RWPE2 (cell line): ENCODE measurements at regions not wholly inside any gene's neighbourhood (a gene's known extent, or its start where the extent isn't known, plus 50 kb on each side); places are given as distances from the start of the nearest gene placed in this dataset.
A peak's percentile ranks its signal among the peaks of the same experiment; 100 is the strongest.

Experiments used
- ATAC-seq: fragments of 200-7000 bp; cut with Tn5 transposase; 3 replicates; pipeline ENCODE4 v1.9.1; 2021; ENCODE audit warnings: low read depth
- DNase-seq: peaks from one replicate; pipeline ENCODE4 v3.0.0-alpha.2; 2020; ENCODE audit warnings: low spot score
- H3K27ac ChIP-seq: fragments of 450-650 bp; 2 replicates; pipeline ENCODE4 v1.5.1; 2017; ENCODE audit warnings: mild to moderate bottlenecking; ENCODE audit not compliant: poor library complexity, severe bottlenecking
- H3K27me3 ChIP-seq: fragments of 250-450 bp; sonication (Bioruptor Pico); 2 replicates; pipeline ENCODE4 v1.5.1; 2021; ENCODE audit warnings: mild to moderate bottlenecking, moderate library complexity; ENCODE audit not compliant: insufficient read depth, poor library complexity, severe bottlenecking
- H3K36me3 ChIP-seq: fragments of 250-450 bp; sonication (Bioruptor Pico); 2 replicates; pipeline ENCODE4 v1.5.1; 2020; ENCODE audit warnings: low read depth, mild to moderate bottlenecking, moderate library complexity
- H3K4me1 ChIP-seq: fragments of 250-450 bp; sonication (Bioruptor Pico); 2 replicates; pipeline ENCODE4 v1.5.1; 2021; ENCODE audit warnings: mild to moderate bottlenecking, moderate library complexity; ENCODE audit not compliant: insufficient read depth, poor library complexity, severe bottlenecking
- H3K4me3 ChIP-seq: fragments of 250-450 bp; sonication (Bioruptor Pico); 2 replicates; pipeline ENCODE4 v1.5.1; 2021; ENCODE audit warnings: mild to moderate bottlenecking, moderate library complexity; ENCODE audit not compliant: severe bottlenecking
- H3K9me3 ChIP-seq: fragments of 250-450 bp; sonication (Bioruptor Pico); 2 replicates; pipeline ENCODE4 v1.5.1; 2021; ENCODE audit warnings: mild to moderate bottlenecking, moderate library complexity; ENCODE audit not compliant: severe bottlenecking
- CTCF ChIP-seq: fragments of 450-650 bp; IDR thresholded peaks from one replicate; pipeline ENCODE4 v1.5.1; 2017; ENCODE audit warnings: mild to moderate bottlenecking, moderate library complexity; ENCODE audit not compliant: poor library complexity, severe bottlenecking

GRCh38 chr9:79289856-79290255, 281.9 kb upstream of the TLE4 start:
- Histone ChIP-seq H3K4me1 (no peaks in the 10 kb centered on the region), H3K9me3 (no peaks in the 10 kb centered on the region), H3K27ac (no peak overlapping the region), H3K27me3 (no peaks in the 10 kb centered on the region), H3K4me3 (no peak overlapping the region), H3K36me3 (no peaks in the 10 kb centered on the region)
- no peak for TF ChIP-seq CTCF
- no peak for DNase-seq
- ATAC-seq, result no peak

GRCh38 chr9:79292731-79293280, 279.0 kb upstream of the TLE4 start:
- peak; percentile 27 for TF ChIP-seq CTCF
- no peak for ATAC-seq

GRCh38 chr9:79300068-79300467, 271.7 kb upstream of the TLE4 start:
- ATAC-seq (no peak), DNase-seq (no peak)
- TF ChIP-seq CTCF, result no peak
- Histone ChIP-seq H3K36me3 (no peaks in the 10 kb centered on the region), H3K27me3 (peaks cover 6% of the 10 kb centered on the region), H3K4me1 (no peaks in the 10 kb centered on the region), H3K4me3 (no peak overlapping the region), H3K9me3 (no peaks in the 10 kb centered on the region), H3K27ac (no peak overlapping the region)

More at GRCh38 chr9:79292731-79293280, 279.0 kb upstream of the TLE4 start:
- H3K4me3 ChIP-seq, result no peak overlapping the region
- no peaks in the 10 kb centered on the region for H3K36me3 ChIP-seq
- no peak for DNase-seq
- no peaks in the 10 kb centered on the region for H3K9me3 ChIP-seq
- H3K4me1 ChIP-seq, result no peaks in the 10 kb centered on the region
- H3K27ac ChIP-seq, result no peak overlapping the region
- H3K27me3 ChIP-seq, result no peaks in the 10 kb centered on the region

- TF ChIP-seq CTCF, result no peak
- Histone ChIP-seq H3K36me3 (no peaks in the 10 kb centered on the region), H3K4me3 (no peak overlapping the region), H3K27me3 (peaks cover 6% of the 10 kb centered on the region), H3K9me3 (no peaks in the 10 kb centered on the region), H3K4me1 (no peaks in the 10 kb centered on the region), H3K27ac (no peak overlapping the region)
- ATAC-seq (no peak), DNase-seq (no peak)
These were observed 270.7 kb upstream of the TLE4 start for GRCh38 chr9:79301085-79301484.

GRCh38 chr9:79301551-79302391, 270.0 kb upstream of the TLE4 start:
- DNase-seq, result no peak
- no peak for ATAC-seq
- H3K27ac ChIP-seq, result no peak overlapping the region
- peaks cover 6% of the 10 kb centered on the region for H3K27me3 ChIP-seq
- no peaks in the 10 kb centered on the region for H3K4me1 ChIP-seq
- no peaks in the 10 kb centered on the region for H3K36me3 ChIP-seq
- H3K4me3 ChIP-seq, result no peak overlapping the region
- no peak for TF ChIP-seq CTCF
- no peaks in the 10 kb centered on the region for H3K9me3 ChIP-seq
